ENCODE measurements at regions not wholly inside any gene's neighbourhood (a gene's known extent, or its start where the extent isn't known, plus 50 kb on each side); places are given as distances from the start of the nearest gene placed in this dataset.
A peak's percentile ranks its signal among the peaks of the same experiment; 100 is the strongest.

- Histone ChIP-seq H3K27me3 (ENCODE audit: low read length) (no peaks in the 10 kb centered on the region), H3K9ac (ENCODE audit: low read length) (no peak overlapping the region), H3K79me2 (ENCODE audit: low read length) (no peaks in the 10 kb centered on the region), H3K9me2 (replicated peaks; ENCODE audit: low read length) (no peaks in the 10 kb centered on the region), H3K4me3 (ENCODE audit: low read length) (no peak overlapping the region), H4K20me1 (ENCODE audit: low read length) (no peaks in the 10 kb centered on the region), H3K9me3 (ENCODE audit: low read length) (peaks cover 17% of the 10 kb centered on the region), H3F3A (ENCODE audit: low read length, unreplicated experiment) (no peaks in the 10 kb centered on the region), H3K27ac (ENCODE audit: low read length) (no peak overlapping the region), H3K4me2 (ENCODE audit: low read length) (no peak overlapping the region), H3K36me3 (ENCODE audit: low read depth, low read length) (peaks cover 8% of the 10 kb centered on the region; the same call in 1 of the 2 replicates), H3K4me1 (ENCODE audit: insufficient read depth, low read length) (no peaks in the 10 kb centered on the region), H2AFZ (ENCODE audit: low read length) (no peak overlapping the region)
- ChIA-PET CTCF (no interaction called here), POLR2A (ENCODE audit: unreplicated experiment) (no interaction called here)
- ATAC-seq: no peak
- BruUV-seq (replicated peaks): no TSS peak
- no peak for DNase-seq
- TF ChIP-seq EZH2 (IDR thresholded peaks at IDR 0.05; ENCODE audit: low read length, unreplicated experiment) (no peak), EZH2phosphoT487 (IDR thresholded peaks at IDR 0.05; ENCODE audit: borderline replicate concordance, low read length) (no peak)
- TF ChIP-seq, protein P1, sequence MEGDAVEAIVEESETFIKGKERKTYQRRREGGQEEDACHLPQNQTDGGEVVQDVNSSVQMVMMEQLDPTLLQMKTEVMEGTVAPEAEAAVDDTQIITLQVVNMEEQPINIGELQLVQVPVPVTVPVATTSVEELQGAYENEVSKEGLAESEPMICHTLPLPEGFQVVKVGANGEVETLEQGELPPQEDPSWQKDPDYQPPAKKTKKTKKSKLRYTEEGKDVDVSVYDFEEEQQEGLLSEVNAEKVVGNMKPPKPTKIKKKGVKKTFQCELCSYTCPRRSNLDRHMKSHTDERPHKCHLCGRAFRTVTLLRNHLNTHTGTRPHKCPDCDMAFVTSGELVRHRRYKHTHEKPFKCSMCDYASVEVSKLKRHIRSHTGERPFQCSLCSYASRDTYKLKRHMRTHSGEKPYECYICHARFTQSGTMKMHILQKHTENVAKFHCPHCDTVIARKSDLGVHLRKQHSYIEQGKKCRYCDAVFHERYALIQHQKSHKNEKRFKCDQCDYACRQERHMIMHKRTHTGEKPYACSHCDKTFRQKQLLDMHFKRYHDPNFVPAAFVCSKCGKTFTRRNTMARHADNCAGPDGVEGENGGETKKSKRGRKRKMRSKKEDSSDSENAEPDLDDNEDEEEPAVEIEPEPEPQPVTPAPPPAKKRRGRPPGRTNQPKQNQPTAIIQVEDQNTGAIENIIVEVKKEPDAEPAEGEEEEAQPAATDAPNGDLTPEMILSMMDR (conservative IDR thresholded peaks at IDR 0.05; ENCODE audit: low read depth, low read length): no peak
- intact Hi-C loops (cut with micrococcal nuclease): no loop called here
Observed at GRCh38 chr11:29032384-29033149, 924.4 kb downstream of the METTL15 start.

DNA sequence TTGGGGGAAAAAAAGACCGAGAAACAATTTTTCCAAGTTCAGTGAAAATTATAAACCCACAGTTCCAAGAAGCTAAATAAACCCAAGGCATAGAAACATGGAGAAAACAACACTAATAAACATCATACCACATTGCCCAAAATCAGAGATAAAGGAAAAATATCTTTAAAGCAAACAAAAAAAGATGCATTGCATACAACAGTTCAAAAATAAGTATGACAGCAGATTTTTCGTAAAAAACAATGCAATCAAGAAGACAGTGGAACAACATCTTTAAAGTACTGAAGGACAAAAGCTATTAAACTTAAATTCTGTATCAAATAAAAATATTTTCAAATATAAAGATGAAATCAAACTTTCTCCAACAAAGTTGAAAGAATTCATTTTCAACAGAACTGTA is 921.3 kb downstream of the METTL15 start:
- no peaks in the 10 kb centered on the region for H3F3A ChIP-seq (ENCODE audit: low read length, unreplicated experiment)
- H3K4me1 ChIP-seq (ENCODE audit: insufficient read depth, low read length): no peaks in the 10 kb centered on the region
- H3K36me3 ChIP-seq (ENCODE audit: low read depth, low read length): peaks cover 12% of the 10 kb centered on the region; the same call in 1 of the 2 replicates
- H3K4me2 ChIP-seq (ENCODE audit: low read length): no peak overlapping the region
- no peak overlapping the region for H3K27ac ChIP-seq (ENCODE audit: low read length)
- ATAC-seq (no peak), DNase-seq (peak; percentile 13)
- no TSS peak for BruUV-seq (replicated peaks)
- no peak for TF ChIP-seq EZH2 (IDR thresholded peaks at IDR 0.05; ENCODE audit: low read length, unreplicated experiment)
- TF ChIP-seq, protein P1 (conservative IDR thresholded peaks at IDR 0.05; ENCODE audit: low read depth, low read length): no peak
- TF ChIP-seq EZH2phosphoT487 (IDR thresholded peaks at IDR 0.05; ENCODE audit: borderline replicate concordance, low read length): no peak
- no peaks in the 10 kb centered on the region for H3K9me2 ChIP-seq (replicated peaks; ENCODE audit: low read length)
- CTCF ChIA-PET: no interaction called here
- no peak overlapping the region for H3K9ac ChIP-seq (ENCODE audit: low read length)
- POLR2A ChIA-PET (ENCODE audit: unreplicated experiment): no interaction called here
- H3K79me2 ChIP-seq (ENCODE audit: low read length): no peaks in the 10 kb centered on the region
- no peak overlapping the region for H2AFZ ChIP-seq (ENCODE audit: low read length)
- no peaks in the 10 kb centered on the region for H3K27me3 ChIP-seq (ENCODE audit: low read length)
- no peak overlapping the region for H3K4me3 ChIP-seq (ENCODE audit: low read length)
- intact Hi-C loops (cut with micrococcal nuclease): no loop called here
- H4K20me1 ChIP-seq (ENCODE audit: low read length): no peaks in the 10 kb centered on the region
- H3K9me3 ChIP-seq (ENCODE audit: low read length): peaks cover 17% of the 10 kb centered on the region

GRCh38 chr11:29027436-29027835 is 919.2 kb downstream of the METTL15 start:
- no peak overlapping the region for H2AFZ ChIP-seq (ENCODE audit: low read length)
- TF ChIP-seq, protein P1 (conservative IDR thresholded peaks at IDR 0.05; ENCODE audit: low read depth, low read length): no peak
- TF ChIP-seq EZH2phosphoT487 (IDR thresholded peaks at IDR 0.05; ENCODE audit: borderline replicate concordance, low read length) (no peak), EZH2 (IDR thresholded peaks at IDR 0.05; ENCODE audit: low read length, unreplicated experiment) (no peak)
- H3K27ac ChIP-seq (ENCODE audit: low read length): no peak overlapping the region
- H3K9me3 ChIP-seq (ENCODE audit: low read length): peaks cover 17% of the 10 kb centered on the region
- H3K9me2 ChIP-seq (replicated peaks; ENCODE audit: low read length): no peaks in the 10 kb centered on the region
- no TSS peak for BruUV-seq (replicated peaks)
- ATAC-seq (no peak), DNase-seq (no peak)
- no peak overlapping the region for H3K4me2 ChIP-seq (ENCODE audit: low read length)
- intact Hi-C loops (cut with micrococcal nuclease): no loop called here
- no peaks in the 10 kb centered on the region for H3K79me2 ChIP-seq (ENCODE audit: low read length)
- POLR2A ChIA-PET (ENCODE audit: unreplicated experiment): no interaction called here
- H3K4me3 ChIP-seq (ENCODE audit: low read length): no peak overlapping the region
- no peaks in the 10 kb centered on the region for H3K4me1 ChIP-seq (ENCODE audit: insufficient read depth, low read length)
- no peak overlapping the region for H3K9ac ChIP-seq (ENCODE audit: low read length)
- CTCF ChIA-PET: no interaction called here
- peaks cover 12% of the 10 kb centered on the region; the same call in 1 of the 2 replicates for H3K36me3 ChIP-seq (ENCODE audit: low read depth, low read length)
- H4K20me1 ChIP-seq (ENCODE audit: low read length): no peaks in the 10 kb centered on the region
- no peaks in the 10 kb centered on the region for H3K27me3 ChIP-seq (ENCODE audit: low read length)
- H3F3A ChIP-seq (ENCODE audit: low read length, unreplicated experiment): no peaks in the 10 kb centered on the region
